Esophagus muscularis mucosa (tissue), 3 donors: ENCODE measurements at regions not wholly inside any gene's neighbourhood (a gene's known extent, or its start where the extent isn't known, plus 50 kb on each side); places are given as distances from the start of the nearest gene placed in this dataset.

Experiments
- POLR2A ChIP-seq: fragments of 450-650 bp; IDR thresholded peaks from one replicate; pipeline ENCODE4 v1.6.1; 2017; ENCODE audit warnings: antibody characterized with exemption, moderate library complexity, mild to moderate bottlenecking, low read depth
- TF ChIP-seq, protein P1 (sequence below), 3 experiments: fragments of 200-600 bp in 2 of 3; fragments of 450-650 bp in 1 of 3; sonication (generic) in 2 of 3; IDR thresholded peaks; one replicate each; pipeline ENCODE4 v1.5.1; 2017 to 2019; ENCODE audit warnings: antibody characterized with exemption in 3 of 3, mild to moderate bottlenecking in 2 of 3, moderate library complexity in 1 of 3

DNA sequence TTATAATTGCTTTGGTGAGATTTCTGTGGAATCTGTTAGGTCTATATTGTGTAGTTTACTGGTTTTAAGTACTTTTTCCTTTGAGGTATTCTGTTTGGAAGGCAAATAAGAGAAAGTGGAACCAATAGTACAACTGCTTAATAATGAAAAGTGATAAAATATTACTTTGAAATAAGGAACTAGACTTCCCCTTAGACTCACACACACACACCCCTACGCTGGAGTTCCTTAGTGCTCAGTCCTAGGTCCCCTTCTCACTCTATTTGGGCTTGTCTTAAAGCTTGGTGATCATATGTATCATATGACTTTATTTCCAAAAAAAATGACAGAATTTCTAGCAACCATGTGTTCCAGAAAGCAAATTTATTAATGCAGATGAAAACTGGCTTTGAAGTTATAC lies 494.0 kb upstream of the TGFBR2 start:
- TF ChIP-seq, protein P1, sequence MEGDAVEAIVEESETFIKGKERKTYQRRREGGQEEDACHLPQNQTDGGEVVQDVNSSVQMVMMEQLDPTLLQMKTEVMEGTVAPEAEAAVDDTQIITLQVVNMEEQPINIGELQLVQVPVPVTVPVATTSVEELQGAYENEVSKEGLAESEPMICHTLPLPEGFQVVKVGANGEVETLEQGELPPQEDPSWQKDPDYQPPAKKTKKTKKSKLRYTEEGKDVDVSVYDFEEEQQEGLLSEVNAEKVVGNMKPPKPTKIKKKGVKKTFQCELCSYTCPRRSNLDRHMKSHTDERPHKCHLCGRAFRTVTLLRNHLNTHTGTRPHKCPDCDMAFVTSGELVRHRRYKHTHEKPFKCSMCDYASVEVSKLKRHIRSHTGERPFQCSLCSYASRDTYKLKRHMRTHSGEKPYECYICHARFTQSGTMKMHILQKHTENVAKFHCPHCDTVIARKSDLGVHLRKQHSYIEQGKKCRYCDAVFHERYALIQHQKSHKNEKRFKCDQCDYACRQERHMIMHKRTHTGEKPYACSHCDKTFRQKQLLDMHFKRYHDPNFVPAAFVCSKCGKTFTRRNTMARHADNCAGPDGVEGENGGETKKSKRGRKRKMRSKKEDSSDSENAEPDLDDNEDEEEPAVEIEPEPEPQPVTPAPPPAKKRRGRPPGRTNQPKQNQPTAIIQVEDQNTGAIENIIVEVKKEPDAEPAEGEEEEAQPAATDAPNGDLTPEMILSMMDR (IDR thresholded peaks at IDR 0.05), result no peak
- TF ChIP-seq POLR2A, result no peak
